GM12892 (cell line): ENCODE measurements at regions not wholly inside any gene's neighbourhood (a gene's known extent, or its start where the extent isn't known, plus 50 kb on each side); places are given as distances from the start of the nearest gene placed in this dataset.

Experiments used
- POLR2A ChIP-seq: IDR thresholded peaks from 2 replicates; pipeline ENCODE4 v1.6.1; 2011; ENCODE audit warnings: low read depth, low read length, control low read depth
- POLR2AphosphoS5 ChIP-seq: IDR thresholded peaks from 2 replicates; pipeline ENCODE4 v1.6.1; 2011; ENCODE audit warnings: low read depth, low read length, control low read depth
- TAF1 ChIP-seq: IDR thresholded peaks from 2 replicates; pipeline ENCODE4 v1.6.1; 2011; ENCODE audit warnings: low read depth, mild to moderate bottlenecking, control low read depth, low read length, borderline replicate concordance

GRCh38 chr15:95577927-95578326 is 752.6 kb upstream of the NR2F2 start:
- no peak for TF ChIP-seq POLR2AphosphoS5
- no peak for TF ChIP-seq POLR2A
- TF ChIP-seq TAF1: no peak
